SK-N-MC (cell line): ENCODE measurements at regions not wholly inside any gene's neighbourhood (a gene's known extent, or its start where the extent isn't known, plus 50 kb on each side); places are given as distances from the start of the nearest gene placed in this dataset.

Source experiments
- EZH2 ChIP-seq: fragments of 200-600 bp; sonication (generic); IDR thresholded peaks from one replicate; pipeline ENCODE4 v1.6.1; 2017; ENCODE audit warnings: antibody characterized with exemption
- FOXP2 ChIP-seq: optimal IDR thresholded peaks from 2 replicates; pipeline ENCODE3; 2011; ENCODE audit warnings: mild to moderate bottlenecking, moderate library complexity; ENCODE audit not compliant: insufficient read depth; ENCODE audit errors: extremely low read length, control extremely low read depth
- POLR2AphosphoS5 ChIP-seq: IDR thresholded peaks from 2 replicates; pipeline ENCODE4 v1.6.1; 2012; ENCODE audit warnings: mild to moderate bottlenecking, low read depth, low read length, borderline replicate concordance

GRCh38 chr21:35611708-35612132 lies 448.6 kb downstream of the SETD4 start:
- no peak for TF ChIP-seq EZH2
- no peak for TF ChIP-seq FOXP2
- TF ChIP-seq POLR2AphosphoS5, result no peak
